Coronary artery (tissue), 2 donors: ENCODE measurements at regions not wholly inside any gene's neighbourhood (a gene's known extent, or its start where the extent isn't known, plus 50 kb on each side); places are given as distances from the start of the nearest gene placed in this dataset.

ENCODE experiments used
- DNase-seq: peaks from one replicate; pipeline ENCODE4 v3.0.0-alpha.2; 2017; ENCODE audit warnings: low spot score
- H3K27ac ChIP-seq, 2 donors: fragments of 200-600 bp; sonication (generic); one replicate each; pipeline ENCODE4 v1.5.1; 2016 to 2019
- H3K4me3 ChIP-seq: fragments of 200-600 bp; sonication (generic); 2 replicates; pipeline ENCODE4 v1.5.1; 2016; ENCODE audit warnings: mild to moderate bottlenecking, moderate library complexity
- CTCF ChIP-seq: fragments of 200-600 bp; sonication (generic); IDR thresholded peaks from one replicate; pipeline ENCODE4 v1.5.1; 2019; ENCODE audit warnings: antibody characterized with exemption

DNA sequence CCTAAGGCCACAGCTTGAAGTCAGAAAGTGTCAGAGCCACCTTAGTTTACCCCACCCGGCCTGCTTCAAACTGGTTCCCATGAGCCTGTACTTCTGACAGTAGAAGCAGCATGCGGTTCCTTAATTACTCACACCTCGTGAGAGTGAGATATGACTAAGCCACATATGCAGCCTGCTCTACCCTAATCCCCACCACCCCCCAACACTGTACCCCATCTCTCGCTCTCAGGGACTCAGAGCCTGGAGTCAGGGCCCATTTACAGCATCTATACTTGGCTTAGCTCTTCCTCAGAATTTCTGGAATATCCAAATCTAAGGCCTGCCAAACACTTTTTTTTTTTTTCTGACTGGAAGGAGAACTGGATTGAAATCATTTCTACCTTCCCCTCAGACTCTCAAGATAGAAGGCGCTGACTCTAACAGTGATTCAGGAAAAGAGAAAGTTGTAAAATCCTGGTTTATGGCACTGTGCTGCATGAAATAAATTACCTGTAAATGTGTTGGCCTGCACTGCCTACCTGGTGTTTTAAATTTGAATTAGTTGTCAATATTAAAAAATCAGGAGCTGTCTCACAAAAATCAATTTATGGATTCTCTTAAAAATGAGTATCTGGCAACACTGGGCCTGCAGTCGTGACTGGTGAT, 360.0 kb downstream of the RND3 start:
- DNase-seq = no peak
- no peak overlapping the region for H3K4me3 ChIP-seq
- H3K27ac ChIP-seq = no peak overlapping the region
- no peak for TF ChIP-seq CTCF

DNA sequence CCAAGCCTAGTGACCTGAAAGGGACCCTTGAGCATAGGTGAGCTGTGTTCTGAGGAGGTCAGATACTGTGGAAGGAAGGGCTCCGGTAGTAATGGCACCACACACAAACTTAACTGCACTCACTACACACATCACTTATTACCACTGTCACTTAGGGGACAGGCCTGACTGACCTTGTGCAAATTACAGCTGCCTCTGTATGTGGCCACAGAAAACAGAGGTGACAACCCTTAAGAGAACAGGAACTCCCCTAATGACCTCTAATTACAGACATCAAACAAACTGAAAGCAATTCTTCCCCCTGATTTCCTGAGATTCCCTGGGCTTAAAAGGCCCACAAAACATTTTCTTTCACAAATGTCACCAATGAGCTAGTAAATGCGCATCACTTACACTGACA, 360.6 kb downstream of the RND3 start:
- Histone ChIP-seq H3K4me3 (no peak overlapping the region), H3K27ac (no peak overlapping the region)
- no peak for TF ChIP-seq CTCF
- DNase-seq = no peak

DNA sequence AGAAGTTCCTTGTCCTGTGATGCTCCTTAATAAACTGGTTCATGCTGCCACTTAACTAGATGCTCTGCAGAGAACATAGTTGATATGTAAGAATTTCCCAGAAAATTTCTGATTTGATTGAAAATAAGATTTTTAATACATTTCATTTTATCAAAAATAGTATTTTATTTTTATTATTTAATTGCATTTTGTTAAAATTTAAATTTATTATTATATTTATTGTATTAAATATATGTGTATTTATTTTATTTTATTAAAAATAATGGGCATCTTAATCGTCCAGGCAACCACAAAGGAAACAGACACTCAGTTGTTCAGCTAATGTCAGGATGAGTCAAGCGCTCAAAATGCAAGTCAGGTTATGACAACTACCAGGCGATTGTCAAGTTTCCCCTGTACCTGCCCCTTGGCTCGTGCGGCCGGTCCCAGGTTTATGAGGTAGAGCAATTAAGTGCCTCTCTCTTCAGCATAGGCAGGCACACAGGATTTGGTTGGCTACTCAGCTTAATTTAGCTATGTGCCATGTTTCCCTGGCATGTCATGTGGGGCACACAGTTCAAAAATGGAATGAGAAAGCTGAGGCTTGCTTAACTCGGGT, 361.2 kb downstream of the RND3 start:
- no peak for TF ChIP-seq CTCF
- no peak for DNase-seq
- Histone ChIP-seq H3K27ac (no peak overlapping the region), H3K4me3 (no peak overlapping the region)

DNA sequence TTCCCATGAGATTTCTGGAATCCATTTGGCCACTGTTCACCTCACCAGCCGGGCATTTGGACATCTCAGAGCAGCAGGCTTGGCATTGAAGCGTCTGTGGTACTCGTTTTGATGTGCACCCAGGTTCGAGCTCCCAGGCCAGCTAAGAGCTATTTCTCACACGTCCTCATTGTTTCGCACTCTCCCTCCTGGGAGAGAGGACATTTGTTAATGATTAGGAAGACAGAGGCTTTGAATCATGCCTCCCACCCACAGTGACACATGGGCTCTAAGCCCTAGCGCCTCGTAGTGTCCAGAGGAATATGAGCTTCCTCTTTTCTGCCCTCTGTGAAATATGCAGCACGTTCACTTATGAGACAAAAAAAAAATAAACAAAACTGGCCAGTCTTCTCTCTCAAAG, 361.8 kb downstream of the RND3 start:
- H3K4me3 ChIP-seq = no peak overlapping the region
- TF ChIP-seq CTCF = no peak
- DNase-seq = no peak
- no peak overlapping the region for H3K27ac ChIP-seq

DNA sequence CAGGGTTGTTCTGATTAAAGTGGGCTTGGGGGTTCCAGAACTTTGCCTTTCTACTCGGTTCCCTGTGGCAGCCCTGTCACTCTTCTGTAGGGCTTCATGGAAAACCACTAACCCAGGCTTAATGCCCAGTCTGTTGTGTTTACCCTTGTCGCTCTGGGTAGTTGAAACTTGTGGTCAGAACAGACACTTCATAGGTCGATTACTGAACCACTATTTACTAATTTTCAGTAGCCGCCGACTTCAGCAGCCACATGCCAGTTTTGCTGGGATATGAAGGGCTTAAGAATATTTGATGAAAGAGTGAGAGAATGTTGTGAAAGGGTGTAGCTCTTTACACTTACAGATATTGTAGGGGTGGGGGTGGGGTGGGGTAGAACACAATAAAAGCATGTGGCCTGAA, 362.3 kb downstream of the RND3 start:
- H3K27ac ChIP-seq = no peak overlapping the region
- TF ChIP-seq CTCF = no peak
- no peak for DNase-seq
- H3K4me3 ChIP-seq = no peak overlapping the region

DNA sequence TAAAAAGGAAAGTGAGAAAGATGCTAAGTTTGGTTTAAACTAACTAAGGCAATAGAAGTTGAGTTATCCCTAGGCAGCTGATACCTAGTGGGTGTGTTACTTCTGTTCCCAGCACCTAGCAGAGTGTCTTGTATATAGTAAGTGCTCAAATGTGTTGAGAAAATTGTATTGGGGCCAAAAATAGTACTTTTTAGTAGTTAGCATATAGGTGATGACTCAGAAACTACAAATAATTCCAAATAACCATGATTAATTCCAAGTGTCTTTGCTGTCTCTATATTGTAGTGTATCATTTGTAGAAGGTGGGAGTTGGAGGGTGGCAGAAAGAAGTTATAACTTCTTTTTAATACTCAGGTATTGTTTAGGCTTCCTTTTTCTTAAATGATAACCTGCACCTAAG, 362.7 kb downstream of the RND3 start:
- no peak for DNase-seq
- no peak for TF ChIP-seq CTCF
- no peak overlapping the region for H3K27ac ChIP-seq
- no peak overlapping the region for H3K4me3 ChIP-seq

DNA sequence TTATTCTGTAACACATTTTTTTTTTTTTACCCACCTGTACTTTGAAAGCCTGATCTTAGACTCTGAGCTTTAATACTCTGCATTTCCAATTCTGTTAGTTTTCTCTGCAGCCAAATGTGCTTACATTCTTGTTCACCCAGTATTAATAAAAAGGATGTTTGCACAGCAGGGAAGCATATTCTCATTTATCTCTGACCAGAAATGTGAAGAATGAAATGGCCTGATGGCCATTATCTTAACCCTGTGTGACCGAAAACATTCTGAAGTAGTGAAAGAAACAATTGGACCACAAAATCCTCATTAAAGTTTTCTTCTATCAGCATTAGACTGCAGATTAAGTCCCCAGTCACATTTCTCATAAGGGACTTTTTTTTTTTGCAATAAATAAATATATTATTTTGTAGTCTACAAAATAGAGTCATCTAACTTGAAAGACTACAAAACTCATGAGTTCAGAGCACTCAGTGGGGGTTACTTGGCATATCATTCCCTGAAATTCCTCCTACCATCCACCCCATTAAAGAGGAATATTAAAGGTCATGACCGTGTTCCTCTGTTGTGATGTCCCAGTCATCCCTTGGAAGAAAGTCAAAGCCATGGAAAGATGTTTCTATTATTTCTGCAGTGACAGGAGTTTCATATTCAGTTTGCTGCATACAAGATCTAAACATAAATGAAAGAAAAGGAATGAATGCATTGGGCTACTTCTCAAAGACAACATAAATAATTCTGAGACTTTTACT, 364.4 kb downstream of the RND3 start:
- H3K4me3 ChIP-seq = no peak overlapping the region
- no peak overlapping the region for H3K27ac ChIP-seq
- DNase-seq = no peak
- TF ChIP-seq CTCF = no peak
